ENCODE measurements at regions not wholly inside any gene's neighbourhood (a gene's known extent, or its start where the extent isn't known, plus 50 kb on each side); places are given as distances from the start of the nearest gene placed in this dataset.

DNA sequence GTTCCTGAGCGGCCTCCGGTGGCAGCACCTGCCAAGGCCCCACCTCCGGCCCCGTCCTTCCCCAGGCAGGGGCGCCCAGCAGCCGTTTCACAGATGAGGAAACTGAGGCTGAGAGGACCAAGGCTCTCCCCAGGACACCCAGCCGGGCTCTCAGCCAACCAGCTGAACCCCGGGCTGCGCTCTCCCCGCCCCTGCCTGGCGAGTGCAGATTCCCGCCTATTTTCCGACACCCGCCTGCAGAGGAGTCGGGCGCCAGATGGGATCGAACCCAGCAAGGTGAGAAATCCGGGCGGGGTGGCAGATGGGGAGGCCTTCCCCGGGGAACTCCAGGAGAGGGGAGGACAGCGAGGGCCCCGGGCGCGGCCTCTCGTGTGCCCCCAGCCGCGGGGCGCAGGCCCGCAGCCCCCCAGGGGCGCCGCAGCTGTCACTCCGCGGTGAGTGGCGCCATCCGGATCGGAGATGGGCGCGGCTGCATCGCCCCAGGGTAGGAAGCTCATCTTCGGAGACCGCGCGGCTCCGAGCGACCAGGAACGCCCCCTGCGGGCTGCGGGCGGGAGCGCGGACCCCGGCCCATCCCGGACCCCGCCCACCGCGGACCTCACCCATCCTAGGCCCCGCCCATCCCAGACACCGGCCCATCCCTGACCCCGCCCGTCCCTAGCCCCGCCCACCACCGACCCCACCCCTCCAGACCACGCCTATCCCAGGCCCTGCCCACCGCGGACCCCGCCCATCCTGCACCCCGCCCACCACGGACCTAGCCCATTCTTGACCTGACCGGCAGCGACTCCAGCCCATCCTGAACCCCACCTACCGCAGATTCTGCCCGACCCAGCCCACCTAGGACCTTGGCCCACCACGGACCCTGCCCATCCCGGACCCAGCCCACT, 90.3 kb downstream of the MICALL2 start:
- TF ChIP-seq POLR2AphosphoS5 (IDR thresholded peaks at IDR 0.05; ENCODE audit: low read depth, low read length), result no peak
- TF ChIP-seq FOXP2 (optimal IDR thresholded peaks at IDR 0.05; ENCODE audit: borderline replicate concordance, extremely low read depth, extremely low read length, insufficient read depth), result no peak
